ENCODE measurements at regions not wholly inside any gene's neighbourhood (a gene's known extent, or its start where the extent isn't known, plus 50 kb on each side); places are given as distances from the start of the nearest gene placed in this dataset.

- Histone ChIP-seq H3K4me3 (ENCODE audit: control insufficient read depth in 1 of 7, extremely low read depth in 1 of 7, insufficient read depth in 4 of 7, low read depth in 2 of 7, low read length in 6 of 7) (no peak overlapping the region), H3K27ac (ENCODE audit: insufficient read depth in 1 of 2, low read depth in 1 of 2, low read length in 2 of 2, poor library complexity in 1 of 2, severe bottlenecking in 2 of 2) (no peak overlapping the region), H3K4me1 (ENCODE audit: control extremely low read depth in 1 of 4, control insufficient read depth in 4 of 4, insufficient read depth in 4 of 4, low read length in 3 of 4) (no peaks in the 10 kb centered on the region), H3K9me3 (ENCODE audit: control extremely low read depth in 1 of 5, control insufficient read depth in 4 of 5, insufficient read depth in 2 of 5, low read depth in 1 of 5, low read length in 4 of 5) (peaks cover 0 to 1% (median 0%) of the 10 kb centered on the region in 5 experiments), H3K27me3 (replicated peaks in 2 of 5; ENCODE audit: control insufficient read depth in 4 of 5, insufficient read depth in 5 of 5, low read length in 4 of 5) (no peaks in the 10 kb centered on the region), H3K36me3 (ENCODE audit: control insufficient read depth in 4 of 4, insufficient read depth in 4 of 4, low read length in 3 of 4) (no peaks in the 10 kb centered on the region)
- DNase-seq = no peak
- CTCF ChIA-PET = no interaction called here
- WGBS (ENCODE audit: insufficient coverage) = 93% methylated on average over 5 of the region's 7 CpGs
- POLR2A ChIA-PET = no interaction called here
Observed at GRCh38 chr14:45664668-45665356, 411.8 kb upstream of the MIS18BP1 start.

DNA sequence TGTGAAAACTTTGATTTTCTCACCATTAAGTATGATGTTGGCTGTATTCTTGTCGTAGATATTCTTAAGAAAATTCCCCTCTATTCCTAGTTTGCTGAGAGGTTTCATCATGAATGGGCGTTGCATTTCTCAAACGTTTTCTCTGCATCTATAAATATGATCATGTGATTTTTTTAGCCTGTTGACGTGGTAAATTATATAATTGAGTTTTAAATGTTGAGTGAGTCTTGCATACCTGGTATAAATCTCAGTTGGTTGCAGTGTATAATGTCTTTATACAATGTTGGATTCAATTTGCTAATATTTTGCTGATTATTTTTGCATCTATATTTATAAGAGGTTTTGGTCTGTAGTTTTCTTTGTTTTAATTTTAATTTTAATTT is 405.9 kb upstream of the MIS18BP1 start:
- H3K36me3 ChIP-seq (ENCODE audit: control insufficient read depth in 4 of 4, insufficient read depth in 4 of 4, low read length in 3 of 4) = no peaks in the 10 kb centered on the region
- WGBS (ENCODE audit: insufficient coverage) = 40% methylated on average over 2 of the region's 4 CpGs
- POLR2A ChIA-PET = no interaction called here
- H3K27me3 ChIP-seq (replicated peaks in 2 of 5; ENCODE audit: control insufficient read depth in 4 of 5, insufficient read depth in 5 of 5, low read length in 4 of 5) = no peaks in the 10 kb centered on the region
- CTCF ChIA-PET = no interaction called here
- H3K9me3 ChIP-seq (ENCODE audit: control extremely low read depth in 1 of 5, control insufficient read depth in 4 of 5, insufficient read depth in 2 of 5, low read depth in 1 of 5, low read length in 4 of 5) = peaks cover 0 to 1% (median 0%) of the 10 kb centered on the region in 5 experiments
- H3K27ac ChIP-seq (ENCODE audit: insufficient read depth in 1 of 2, low read depth in 1 of 2, low read length in 2 of 2, poor library complexity in 1 of 2, severe bottlenecking in 2 of 2) = no peak overlapping the region
- H3K4me3 ChIP-seq (ENCODE audit: control insufficient read depth in 1 of 7, extremely low read depth in 1 of 7, insufficient read depth in 4 of 7, low read depth in 2 of 7, low read length in 6 of 7) = no peak overlapping the region
- no peak for DNase-seq
- H3K4me1 ChIP-seq (ENCODE audit: control extremely low read depth in 1 of 4, control insufficient read depth in 4 of 4, insufficient read depth in 4 of 4, low read length in 3 of 4) = no peaks in the 10 kb centered on the region

- POLR2A ChIA-PET = no interaction called here
- no peak overlapping the region for H3K4me3 ChIP-seq (ENCODE audit: control insufficient read depth in 1 of 7, extremely low read depth in 1 of 7, insufficient read depth in 4 of 7, low read depth in 2 of 7, low read length in 6 of 7)
- no peaks in the 10 kb centered on the region for H3K4me1 ChIP-seq (ENCODE audit: control extremely low read depth in 1 of 4, control insufficient read depth in 4 of 4, insufficient read depth in 4 of 4, low read length in 3 of 4)
- H3K27ac ChIP-seq (ENCODE audit: insufficient read depth in 1 of 2, low read depth in 1 of 2, low read length in 2 of 2, poor library complexity in 1 of 2, severe bottlenecking in 2 of 2) = no peak overlapping the region
- H3K36me3 ChIP-seq (ENCODE audit: control insufficient read depth in 4 of 4, insufficient read depth in 4 of 4, low read length in 3 of 4) = no peaks in the 10 kb centered on the region
- WGBS (ENCODE audit: insufficient coverage) = 100% methylated on average over 2 of the region's 3 CpGs
- no peaks in the 10 kb centered on the region for H3K9me3 ChIP-seq (ENCODE audit: control extremely low read depth in 1 of 5, control insufficient read depth in 4 of 5, insufficient read depth in 2 of 5, low read depth in 1 of 5, low read length in 4 of 5)
- no peak for DNase-seq
- CTCF ChIA-PET = no interaction called here
- H3K27me3 ChIP-seq (replicated peaks in 2 of 5; ENCODE audit: control insufficient read depth in 4 of 5, insufficient read depth in 5 of 5, low read length in 4 of 5) = no peaks in the 10 kb centered on the region
Observed at GRCh38 chr14:45658226-45658916, 405.4 kb upstream of the MIS18BP1 start.

DNA sequence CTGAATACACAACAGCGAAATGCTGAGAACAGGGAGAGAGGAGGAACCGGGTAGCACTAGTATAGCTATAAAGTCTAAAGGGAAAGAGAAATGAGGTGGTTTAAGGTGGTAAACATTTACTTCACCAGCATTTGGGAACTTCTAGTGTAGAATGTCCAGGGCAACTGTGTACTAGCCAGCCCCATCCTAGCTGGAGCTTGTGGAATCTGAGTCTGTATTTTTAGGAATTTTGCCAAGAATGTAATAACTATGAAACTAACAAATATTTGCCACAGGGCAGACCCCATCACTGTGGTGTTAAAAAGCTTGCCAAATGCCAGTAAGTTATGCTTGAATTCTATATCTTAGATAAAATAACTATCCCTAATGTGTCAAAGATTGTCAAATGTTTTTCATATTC is 398.9 kb upstream of the MIS18BP1 start:
- Histone ChIP-seq H3K4me3 (ENCODE audit: control insufficient read depth in 1 of 7, extremely low read depth in 1 of 7, insufficient read depth in 4 of 7, low read depth in 2 of 7, low read length in 6 of 7) (no peak overlapping the region), H3K27me3 (replicated peaks in 2 of 5; ENCODE audit: control insufficient read depth in 4 of 5, insufficient read depth in 5 of 5, low read length in 4 of 5) (no peaks in the 10 kb centered on the region), H3K9me3 (ENCODE audit: control extremely low read depth in 1 of 5, control insufficient read depth in 4 of 5, insufficient read depth in 2 of 5, low read depth in 1 of 5, low read length in 4 of 5) (no peaks in the 10 kb centered on the region), H3K36me3 (ENCODE audit: control insufficient read depth in 4 of 4, insufficient read depth in 4 of 4, low read length in 3 of 4) (no peaks in the 10 kb centered on the region), H3K27ac (ENCODE audit: insufficient read depth in 1 of 2, low read depth in 1 of 2, low read length in 2 of 2, poor library complexity in 1 of 2, severe bottlenecking in 2 of 2) (no peak overlapping the region), H3K4me1 (ENCODE audit: control extremely low read depth in 1 of 4, control insufficient read depth in 4 of 4, insufficient read depth in 4 of 4, low read length in 3 of 4) (no peaks in the 10 kb centered on the region)
- ChIA-PET POLR2A (no interaction called here), CTCF (interaction anchor here (0.9 kb wide), 1 partner anchor 10 kb away, joined by 3 read pairs; no protein-coding TSS in a partner anchor)
- DNase-seq = no peak
- 100% methylated on average over 1 of the region's 2 CpGs for WGBS (ENCODE audit: insufficient coverage)

DNA sequence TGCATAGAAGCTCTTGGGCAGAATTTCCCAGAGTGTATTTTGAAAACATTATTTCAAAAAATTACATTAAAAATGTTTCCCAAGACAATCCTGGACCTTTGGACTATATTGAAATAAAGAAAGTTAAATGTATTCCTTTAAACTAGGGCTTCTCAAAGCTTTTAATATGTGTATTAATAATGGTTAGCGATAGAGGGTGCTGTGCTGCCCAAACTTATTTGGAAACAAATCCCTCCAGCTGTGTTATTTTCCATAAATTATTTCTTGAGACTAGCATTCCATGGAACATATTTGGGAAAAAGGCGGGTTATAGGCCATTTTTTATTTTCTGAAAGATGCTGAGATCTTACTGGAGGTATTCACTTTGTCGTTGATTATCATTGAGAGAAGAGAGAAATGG is 397.8 kb upstream of the MIS18BP1 start:
- no peak for DNase-seq
- Histone ChIP-seq H3K9me3 (ENCODE audit: control extremely low read depth in 1 of 5, control insufficient read depth in 4 of 5, insufficient read depth in 2 of 5, low read depth in 1 of 5, low read length in 4 of 5) (no peaks in the 10 kb centered on the region), H3K4me3 (ENCODE audit: control insufficient read depth in 1 of 7, extremely low read depth in 1 of 7, insufficient read depth in 4 of 7, low read depth in 2 of 7, low read length in 6 of 7) (no peak overlapping the region), H3K27ac (ENCODE audit: insufficient read depth in 1 of 2, low read depth in 1 of 2, low read length in 2 of 2, poor library complexity in 1 of 2, severe bottlenecking in 2 of 2) (no peak overlapping the region), H3K36me3 (ENCODE audit: control insufficient read depth in 4 of 4, insufficient read depth in 4 of 4, low read length in 3 of 4) (no peaks in the 10 kb centered on the region), H3K27me3 (replicated peaks in 2 of 5; ENCODE audit: control insufficient read depth in 4 of 5, insufficient read depth in 5 of 5, low read length in 4 of 5) (no peaks in the 10 kb centered on the region), H3K4me1 (ENCODE audit: control extremely low read depth in 1 of 4, control insufficient read depth in 4 of 4, insufficient read depth in 4 of 4, low read length in 3 of 4) (no peaks in the 10 kb centered on the region)
- CTCF ChIA-PET = no interaction called here
- 60% methylated on average over 1 of the region's 3 CpGs for WGBS (ENCODE audit: insufficient coverage)
- POLR2A ChIA-PET = no interaction called here

DNA sequence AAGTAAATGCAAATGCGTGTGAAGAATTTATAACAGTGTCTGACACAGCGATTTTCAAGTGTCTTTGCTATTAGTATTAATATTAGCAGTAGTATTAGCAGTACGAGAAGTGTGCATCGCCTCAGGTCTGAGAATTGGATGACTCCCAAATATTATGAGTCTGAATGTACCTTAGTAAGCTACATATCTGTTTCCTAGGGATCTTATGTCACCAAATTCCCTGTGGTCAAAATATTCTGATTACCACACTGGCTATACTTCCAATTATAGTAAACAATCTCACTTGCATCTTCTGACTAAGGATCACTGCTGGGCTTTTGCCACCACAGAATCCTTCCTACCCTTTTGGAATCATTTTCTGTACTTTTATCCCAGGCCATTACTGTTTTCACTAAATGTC is 396.0 kb upstream of the MIS18BP1 start:
- no peaks in the 10 kb centered on the region for H3K4me1 ChIP-seq (ENCODE audit: control extremely low read depth in 1 of 4, control insufficient read depth in 4 of 4, insufficient read depth in 4 of 4, low read length in 3 of 4)
- CTCF ChIA-PET = no interaction called here
- DNase-seq = no peak
- no peaks in the 10 kb centered on the region for H3K36me3 ChIP-seq (ENCODE audit: control insufficient read depth in 4 of 4, insufficient read depth in 4 of 4, low read length in 3 of 4)
- H3K27ac ChIP-seq (ENCODE audit: insufficient read depth in 1 of 2, low read depth in 1 of 2, low read length in 2 of 2, poor library complexity in 1 of 2, severe bottlenecking in 2 of 2) = no peak overlapping the region
- H3K9me3 ChIP-seq (ENCODE audit: control extremely low read depth in 1 of 5, control insufficient read depth in 4 of 5, insufficient read depth in 2 of 5, low read depth in 1 of 5, low read length in 4 of 5) = no peaks in the 10 kb centered on the region
- no peaks in the 10 kb centered on the region for H3K27me3 ChIP-seq (replicated peaks in 2 of 5; ENCODE audit: control insufficient read depth in 4 of 5, insufficient read depth in 5 of 5, low read length in 4 of 5)
- POLR2A ChIA-PET = no interaction called here
- no peak overlapping the region for H3K4me3 ChIP-seq (ENCODE audit: control insufficient read depth in 1 of 7, extremely low read depth in 1 of 7, insufficient read depth in 4 of 7, low read depth in 2 of 7, low read length in 6 of 7)
- WGBS (ENCODE audit: insufficient coverage) = 95% methylated on average over 4 of the region's 4 CpGs

- WGBS (ENCODE audit: insufficient coverage) = 63% methylated on average over 2 of the region's 4 CpGs
- no peak overlapping the region for H3K27ac ChIP-seq (ENCODE audit: insufficient read depth in 1 of 2, low read depth in 1 of 2, low read length in 2 of 2, poor library complexity in 1 of 2, severe bottlenecking in 2 of 2)
- no peak overlapping the region for H3K4me3 ChIP-seq (ENCODE audit: control insufficient read depth in 1 of 7, extremely low read depth in 1 of 7, insufficient read depth in 4 of 7, low read depth in 2 of 7, low read length in 6 of 7)
- POLR2A ChIA-PET = interaction anchor here (0.6 to 0.7 kb wide), 2 partner anchors 32 to 155 kb away, joined by 3 to 4 read pairs; no protein-coding TSS in a partner anchor
- no peaks in the 10 kb centered on the region for H3K36me3 ChIP-seq (ENCODE audit: control insufficient read depth in 4 of 4, insufficient read depth in 4 of 4, low read length in 3 of 4)
- CTCF ChIA-PET = no interaction called here
- DNase-seq = no peak
- no peaks in the 10 kb centered on the region for H3K27me3 ChIP-seq (replicated peaks in 2 of 5; ENCODE audit: control insufficient read depth in 4 of 5, insufficient read depth in 5 of 5, low read length in 4 of 5)
- peaks cover 0 to 3% (median 0%) of the 10 kb centered on the region in 5 experiments for H3K9me3 ChIP-seq (ENCODE audit: control extremely low read depth in 1 of 5, control insufficient read depth in 4 of 5, insufficient read depth in 2 of 5, low read depth in 1 of 5, low read length in 4 of 5)
- no peaks in the 10 kb centered on the region for H3K4me1 ChIP-seq (ENCODE audit: control extremely low read depth in 1 of 4, control insufficient read depth in 4 of 4, insufficient read depth in 4 of 4, low read length in 3 of 4)
Observed at GRCh38 chr14:45641541-45641940, 388.5 kb upstream of the MIS18BP1 start.
